Endothelial cell of umbilical vein (primary cell): ENCODE measurements at regions not wholly inside any gene's neighbourhood (a gene's known extent, or its start where the extent isn't known, plus 50 kb on each side); places are given as distances from the start of the nearest gene placed in this dataset.

Source experiments
- EZH2 ChIP-seq: IDR thresholded peaks from 2 replicates; pipeline ENCODE4 v1.6.1; 2012; ENCODE audit warnings: borderline replicate concordance, low read depth, mild to moderate bottlenecking, moderate library complexity, low read length, inconsistent platforms; ENCODE audit not compliant: severe bottlenecking
- GATA2 ChIP-seq: IDR thresholded peaks from 2 replicates; pipeline ENCODE4 v1.7.0; 2011; ENCODE audit warnings: low read depth, mild to moderate bottlenecking, moderate library complexity, mixed read lengths, low read length; ENCODE audit not compliant: insufficient read length, insufficient read depth
- JUN ChIP-seq: IDR thresholded peaks from 2 replicates; pipeline ENCODE4 v1.6.1; 2011; ENCODE audit warnings: borderline replicate concordance, low read depth; ENCODE audit not compliant: insufficient read length, insufficient read depth
- POLR2A ChIP-seq: IDR thresholded peaks from 2 replicates; pipeline ENCODE4 v1.6.1; 2012; ENCODE audit warnings: low read depth, mild to moderate bottlenecking, control low read depth, low read length
- POLR2AphosphoS5 ChIP-seq: IDR thresholded peaks from 2 replicates; pipeline ENCODE4 v1.6.1; 2012; ENCODE audit warnings: low read depth, mild to moderate bottlenecking, control low read depth, low read length, moderate library complexity; ENCODE audit not compliant: insufficient read depth
- TF ChIP-seq, protein P1 (sequence below), 2 donors: IDR thresholded peaks; 1 replicate in 1 of 2; 2 replicates in 1 of 2; pipeline ENCODE4 v1.5.1; 2011; ENCODE audit warnings: low read length in 2 of 2, mild to moderate bottlenecking in 2 of 2, moderate library complexity in 2 of 2, control low read depth in 1 of 2, inconsistent platforms in 1 of 2, low read depth in 1 of 2; ENCODE audit not compliant: insufficient read depth in 1 of 2; ENCODE audit errors: extremely low read depth in 1 of 2

DNA sequence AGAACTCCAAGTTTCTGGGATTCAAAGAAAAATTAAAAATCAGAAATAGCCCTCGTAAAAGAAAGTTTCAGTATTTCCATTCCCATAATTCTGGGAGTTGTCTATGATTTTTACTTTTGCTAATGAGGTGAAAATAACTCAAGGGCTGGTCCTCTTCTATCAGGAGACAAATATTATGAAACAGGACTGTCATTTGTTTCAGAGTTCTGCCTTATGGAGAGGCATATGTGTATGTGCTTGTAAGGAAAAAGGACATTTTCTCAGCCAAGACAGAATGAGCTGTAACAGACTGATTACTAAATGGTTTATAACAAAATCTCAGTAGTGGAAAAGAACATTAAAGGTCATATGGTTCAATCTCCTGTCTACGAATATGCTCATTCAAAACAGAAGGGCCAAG lies 59.0 kb upstream of the TAB3 start:
- TF ChIP-seq, protein P1, sequence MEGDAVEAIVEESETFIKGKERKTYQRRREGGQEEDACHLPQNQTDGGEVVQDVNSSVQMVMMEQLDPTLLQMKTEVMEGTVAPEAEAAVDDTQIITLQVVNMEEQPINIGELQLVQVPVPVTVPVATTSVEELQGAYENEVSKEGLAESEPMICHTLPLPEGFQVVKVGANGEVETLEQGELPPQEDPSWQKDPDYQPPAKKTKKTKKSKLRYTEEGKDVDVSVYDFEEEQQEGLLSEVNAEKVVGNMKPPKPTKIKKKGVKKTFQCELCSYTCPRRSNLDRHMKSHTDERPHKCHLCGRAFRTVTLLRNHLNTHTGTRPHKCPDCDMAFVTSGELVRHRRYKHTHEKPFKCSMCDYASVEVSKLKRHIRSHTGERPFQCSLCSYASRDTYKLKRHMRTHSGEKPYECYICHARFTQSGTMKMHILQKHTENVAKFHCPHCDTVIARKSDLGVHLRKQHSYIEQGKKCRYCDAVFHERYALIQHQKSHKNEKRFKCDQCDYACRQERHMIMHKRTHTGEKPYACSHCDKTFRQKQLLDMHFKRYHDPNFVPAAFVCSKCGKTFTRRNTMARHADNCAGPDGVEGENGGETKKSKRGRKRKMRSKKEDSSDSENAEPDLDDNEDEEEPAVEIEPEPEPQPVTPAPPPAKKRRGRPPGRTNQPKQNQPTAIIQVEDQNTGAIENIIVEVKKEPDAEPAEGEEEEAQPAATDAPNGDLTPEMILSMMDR (IDR thresholded peaks at IDR 0.05; ENCODE audit: extremely low read depth in 1 of 2, insufficient read depth in 1 of 2, low read depth in 1 of 2, low read length in 2 of 2) = no peak
- TF ChIP-seq POLR2A = no peak
- TF ChIP-seq EZH2 = no peak
- no peak for TF ChIP-seq POLR2AphosphoS5
- no peak for TF ChIP-seq GATA2
- TF ChIP-seq JUN = no peak
